ENCODE measurements at regions not wholly inside any gene's neighbourhood (a gene's known extent, or its start where the extent isn't known, plus 50 kb on each side); places are given as distances from the start of the nearest gene placed in this dataset.
"Not testable (repeated sequence)": the region's sequence is repeated elsewhere in the genome, so short reads cannot be mapped to it uniquely, and the experiment has no call there.

GRCh38 chr9:42848156-42848555 lies 664.7 kb downstream of the SPATA31A6 start:
- not testable (repeated sequence) for TF ChIP-seq EP300, CTCF (IDR thresholded peaks at IDR 0.05)

Measured in sigmoid colon (tissue), 4 donors.